MV-4-11 (cell line): ENCODE measurements at regions not wholly inside any gene's neighbourhood (a gene's known extent, or its start where the extent isn't known, plus 50 kb on each side); places are given as distances from the start of the nearest gene placed in this dataset.
"Not testable (repeated sequence)": the region's sequence is repeated elsewhere in the genome, so short reads cannot be mapped to it uniquely, and the experiment has no call there.

ENCODE experiments used
- DNase-seq: peaks from one replicate; lab custom pipeline; 2025; lab: John Stamatoyannopoulos, UW

DNA sequence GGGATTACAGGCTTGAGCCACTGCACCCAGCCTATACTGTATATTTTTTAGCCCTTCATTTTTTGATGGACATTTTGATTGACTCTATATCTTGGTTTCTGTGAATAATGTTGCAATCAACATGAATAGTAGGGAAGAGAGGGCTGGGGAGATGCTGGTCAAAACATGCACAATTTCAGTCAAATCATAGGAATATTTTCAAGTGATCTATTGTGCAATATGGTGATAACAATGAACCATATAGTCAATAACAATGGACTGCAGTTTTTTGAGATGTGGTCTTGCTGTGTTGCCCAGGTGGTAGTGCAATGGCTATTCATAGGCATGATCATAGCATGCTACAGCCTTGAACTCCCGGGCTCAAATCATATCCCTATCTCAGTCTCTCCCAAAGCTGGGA lies 264.7 kb upstream of the TMEFF2 start:
- no peak for DNase-seq

GRCh38 chr2:192448881-192449280 lies 254.1 kb upstream of the TMEFF2 start:
- no peak for DNase-seq

DNA sequence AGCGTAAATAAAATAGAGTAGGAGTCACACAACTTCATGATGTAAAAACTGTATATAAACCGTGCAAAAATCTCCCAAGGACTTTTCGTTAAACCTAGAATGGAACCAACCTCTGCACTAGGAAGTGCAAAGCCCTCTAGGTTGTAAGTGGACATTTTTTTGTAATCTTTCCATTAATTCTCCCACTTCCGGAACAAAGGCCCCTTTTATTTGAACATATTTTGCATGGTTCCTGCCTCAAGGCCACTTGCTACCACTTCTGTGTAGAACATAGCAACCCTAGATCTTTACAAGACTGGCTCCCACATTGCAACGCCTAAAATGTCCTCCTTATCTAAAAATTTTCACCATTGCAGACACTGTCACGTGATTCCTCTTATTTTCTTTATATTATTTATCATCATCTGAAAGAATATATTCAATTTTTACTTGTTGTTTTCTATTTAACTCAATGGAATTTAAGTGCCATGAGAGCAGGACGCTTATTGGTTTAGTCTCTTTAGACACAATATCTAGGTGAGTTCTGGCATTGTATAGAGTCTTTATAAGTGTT lies 249.6 kb upstream of the TMEFF2 start:
- DNase-seq, result no peak

DNA sequence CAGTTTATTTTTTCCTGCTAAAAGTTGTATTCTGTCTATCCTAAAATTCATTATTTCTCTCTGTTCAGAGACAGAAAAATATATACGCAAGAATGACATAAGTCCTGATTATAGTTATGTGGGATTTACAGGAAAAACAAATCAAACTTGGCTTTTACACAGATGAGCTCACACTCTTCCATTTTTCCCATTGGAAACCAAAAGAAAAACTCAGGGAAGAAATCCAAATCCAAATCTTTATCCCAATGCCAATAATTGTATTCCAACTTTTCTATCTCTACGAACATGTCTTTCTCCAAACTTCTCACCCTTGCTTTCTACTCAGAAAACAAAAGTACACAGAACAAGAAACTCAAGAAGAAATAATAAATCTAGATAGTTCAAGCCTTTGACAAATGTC lies 249.1 kb upstream of the TMEFF2 start:
- DNase-seq, result no peak

- DNase-seq, result no peak
Observed at GRCh38 chr2:192438239-192438638, 243.5 kb upstream of the TMEFF2 start.

- no peak for DNase-seq
Observed at GRCh38 chr2:192437653-192438052, 242.9 kb upstream of the TMEFF2 start.

DNA sequence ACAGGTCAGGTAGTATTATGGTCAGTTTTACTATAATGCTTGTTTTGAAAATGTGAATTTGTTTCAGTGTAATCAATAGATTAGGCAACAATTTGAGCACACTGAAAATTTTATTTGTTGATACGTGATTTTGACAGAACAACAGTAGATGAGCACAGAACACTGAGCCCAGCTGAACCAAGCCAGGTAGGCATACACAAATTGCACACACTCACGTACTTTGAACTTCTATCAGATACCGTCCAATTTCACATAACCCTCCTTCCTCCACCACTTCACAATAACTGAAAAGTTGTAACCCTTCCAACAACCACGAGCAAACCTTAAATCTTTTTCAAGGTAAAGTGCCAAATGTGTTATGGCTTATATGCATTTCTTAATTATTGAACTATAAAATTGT lies 229.5 kb upstream of the TMEFF2 start:
- DNase-seq, result no peak

DNA sequence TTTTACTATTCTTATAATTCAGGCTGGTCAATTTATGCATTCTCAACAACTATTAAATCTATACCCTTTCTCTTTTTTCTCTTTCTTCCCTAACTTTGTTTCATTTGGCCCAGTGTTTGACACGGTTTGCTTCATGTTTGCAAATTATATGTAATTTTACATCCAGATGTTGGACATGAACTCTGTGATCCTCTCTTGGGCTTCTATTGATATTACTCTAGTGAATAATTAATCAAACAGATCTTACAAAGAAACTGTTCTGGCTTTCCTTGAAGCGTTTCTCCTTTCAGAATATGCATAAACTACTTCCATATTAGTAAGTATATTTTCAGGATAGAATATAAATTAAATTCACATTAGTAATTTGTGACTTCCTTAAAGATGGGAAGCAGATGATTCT lies 225.1 kb upstream of the TMEFF2 start:
- no peak for DNase-seq

DNA sequence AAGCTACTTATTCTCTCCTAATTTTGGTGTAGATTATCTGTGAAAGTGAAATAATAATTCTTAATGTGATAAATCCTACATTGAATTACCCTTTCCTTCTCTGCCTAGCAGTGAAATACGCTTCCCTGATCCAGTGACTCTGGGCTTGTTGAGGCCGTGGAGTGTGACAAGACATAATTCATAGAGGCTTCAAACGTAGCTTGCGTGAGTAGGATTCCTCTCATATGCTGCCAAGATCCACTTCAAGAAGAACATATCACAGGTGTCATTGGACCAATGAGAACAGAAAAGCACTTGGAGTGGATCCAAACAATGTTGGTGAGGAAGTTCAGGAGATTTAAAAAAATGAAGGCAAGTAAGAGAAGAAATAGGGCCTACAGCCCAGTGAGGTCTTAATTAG lies 221.3 kb upstream of the TMEFF2 start:
- DNase-seq, result no peak

DNA sequence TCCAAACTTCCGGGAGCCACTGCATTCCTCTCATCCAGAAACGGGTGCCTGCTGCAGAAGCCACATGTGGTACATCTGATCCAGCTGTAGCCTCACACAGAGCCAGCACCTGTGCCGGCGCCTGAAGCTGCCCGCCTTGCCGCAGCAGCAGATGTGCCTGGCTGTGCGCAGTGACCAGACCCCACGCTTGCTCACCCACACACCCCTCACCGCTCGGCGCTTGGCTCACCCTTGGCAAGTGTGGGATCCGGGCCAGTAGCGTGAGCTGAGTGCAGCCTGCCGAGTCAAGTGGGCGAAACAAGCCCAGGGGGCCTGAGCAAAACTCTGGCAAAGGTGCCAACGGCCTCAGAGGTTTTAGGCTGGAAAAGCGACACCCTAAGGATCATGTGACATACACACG lies 220.1 kb upstream of the TMEFF2 start:
- no peak for DNase-seq

GRCh38 chr2:192413812-192414681 lies 219.3 kb upstream of the TMEFF2 start:
- DNase-seq, result no peak

DNA sequence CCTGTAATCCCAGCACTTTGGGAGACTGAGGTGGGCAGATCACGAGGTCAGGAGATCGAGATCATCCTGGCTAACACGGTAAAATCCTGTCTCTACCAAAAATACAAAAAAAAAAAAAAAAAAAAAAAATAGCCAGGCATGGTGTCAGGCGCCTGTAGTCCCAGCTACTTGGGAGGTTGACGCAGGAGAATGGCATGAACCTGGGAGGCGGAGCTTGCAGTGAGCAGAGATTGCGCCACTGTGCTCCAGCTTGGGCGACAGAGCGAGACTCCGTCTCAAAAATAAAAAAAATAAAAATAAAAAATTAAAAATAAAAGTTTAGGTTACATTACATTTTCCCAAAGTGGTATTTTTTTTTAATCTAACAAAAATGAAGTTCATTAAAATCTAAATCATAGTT lies 218.1 kb upstream of the TMEFF2 start:
- not testable (repeated sequence) for DNase-seq

DNA sequence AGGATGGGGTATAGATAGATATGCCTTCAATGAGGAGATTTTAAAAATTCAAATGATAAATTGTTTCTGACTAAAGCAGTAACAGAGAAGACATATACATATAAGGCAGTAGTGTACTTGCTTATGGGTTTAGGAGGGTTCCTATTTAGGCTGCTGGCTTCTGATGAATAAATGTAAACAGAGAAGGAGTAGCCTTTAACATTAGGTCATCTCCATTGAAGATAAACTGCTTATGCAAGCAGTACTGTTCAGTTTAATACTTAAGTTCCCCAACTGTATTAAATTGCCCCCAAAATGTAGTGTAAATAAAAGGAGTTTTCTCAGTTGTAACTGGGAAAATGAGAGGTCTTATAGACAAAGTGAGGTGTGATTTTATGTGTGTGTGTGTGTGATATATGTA lies 217.7 kb upstream of the TMEFF2 start:
- no peak for DNase-seq

DNA sequence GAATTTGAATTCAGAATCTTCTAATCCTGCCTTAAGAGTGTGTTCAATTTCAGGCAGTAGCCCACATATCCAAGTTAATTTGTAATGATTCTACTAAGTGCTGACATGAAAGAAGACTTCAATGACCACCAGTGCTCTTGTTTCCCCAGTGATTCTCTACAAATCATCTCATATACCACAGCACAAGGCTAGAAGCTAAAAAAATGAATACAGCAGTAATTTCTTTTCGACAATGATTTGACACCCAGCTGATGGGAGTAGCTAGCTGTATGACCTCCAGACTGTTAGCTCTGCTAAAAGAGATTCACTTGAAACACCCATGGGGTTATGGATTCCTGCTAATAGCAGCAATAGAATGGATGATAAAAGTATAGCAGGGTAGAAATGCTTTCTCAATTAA lies 217.0 kb upstream of the TMEFF2 start:
- no peak for DNase-seq

- no peak for DNase-seq
Observed at GRCh38 chr2:192410319-192410718, 215.6 kb upstream of the TMEFF2 start.

- DNase-seq, result no peak
Observed at GRCh38 chr2:192407692-192408091, 213.0 kb upstream of the TMEFF2 start.

- DNase-seq, result no peak
Observed at GRCh38 chr2:192398236-192398635, 203.5 kb upstream of the TMEFF2 start.

DNA sequence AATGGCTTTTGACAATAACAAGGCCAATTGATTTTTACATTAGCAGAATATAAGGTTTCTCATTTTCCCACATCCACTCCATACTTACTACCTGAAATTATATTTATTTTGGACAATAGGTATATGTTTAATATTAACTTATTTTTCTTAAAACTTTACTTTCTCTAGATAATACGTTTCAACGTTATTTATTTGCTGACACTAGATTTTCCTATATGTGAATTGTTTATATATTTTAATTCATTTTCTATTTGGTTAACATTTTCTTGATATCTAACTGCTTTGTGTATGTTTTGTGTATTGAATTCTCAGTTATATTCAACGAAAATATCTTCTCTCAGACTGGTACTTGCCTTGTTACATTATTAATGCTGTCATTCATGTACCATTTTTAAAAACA lies 199.9 kb upstream of the TMEFF2 start:
- DNase-seq, result no peak

- no peak for DNase-seq
Observed at GRCh38 chr2:192391041-192391440, 196.3 kb upstream of the TMEFF2 start.

DNA sequence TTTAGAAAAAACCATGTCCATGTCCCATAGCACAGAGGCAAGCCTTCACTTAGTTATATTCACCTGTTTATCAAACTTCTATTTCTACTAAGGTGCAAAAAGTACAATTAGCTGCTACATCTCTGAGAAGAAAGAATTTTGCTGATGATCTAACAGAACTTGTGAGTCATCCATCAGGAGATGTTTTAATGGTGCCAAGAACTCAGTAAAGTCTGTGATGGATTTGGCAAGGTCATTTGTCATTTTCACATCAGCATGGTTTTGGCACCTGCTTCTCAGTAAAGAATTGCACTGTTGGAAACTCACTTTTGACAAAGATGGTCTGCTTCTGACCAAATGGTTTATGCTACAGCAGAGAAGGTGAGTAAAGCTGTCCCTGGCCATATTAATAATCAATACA lies 195.7 kb upstream of the TMEFF2 start:
- no peak for DNase-seq

GRCh38 chr2:192384191-192384590 lies 189.5 kb upstream of the TMEFF2 start:
- DNase-seq, result not testable (repeated sequence)

DNA sequence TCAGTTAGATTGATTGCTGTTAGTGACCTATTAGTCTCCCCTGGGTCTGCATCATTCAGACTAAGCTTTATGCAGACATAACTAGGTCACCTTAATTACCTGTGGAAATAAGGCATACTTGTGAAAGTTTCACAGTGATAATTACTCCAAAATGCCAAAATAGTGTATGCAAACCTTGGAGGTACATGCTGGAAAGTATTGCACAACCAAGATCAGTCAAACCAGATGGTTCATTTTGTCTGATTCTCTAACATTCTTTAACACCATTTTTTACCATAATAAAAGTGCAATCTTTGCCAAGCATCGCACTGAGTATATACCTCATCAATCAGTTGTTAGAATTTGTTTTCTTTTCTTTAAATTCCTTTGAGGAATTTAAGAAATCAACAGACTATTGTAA lies 186.3 kb upstream of the TMEFF2 start:
- DNase-seq, result no peak

DNA sequence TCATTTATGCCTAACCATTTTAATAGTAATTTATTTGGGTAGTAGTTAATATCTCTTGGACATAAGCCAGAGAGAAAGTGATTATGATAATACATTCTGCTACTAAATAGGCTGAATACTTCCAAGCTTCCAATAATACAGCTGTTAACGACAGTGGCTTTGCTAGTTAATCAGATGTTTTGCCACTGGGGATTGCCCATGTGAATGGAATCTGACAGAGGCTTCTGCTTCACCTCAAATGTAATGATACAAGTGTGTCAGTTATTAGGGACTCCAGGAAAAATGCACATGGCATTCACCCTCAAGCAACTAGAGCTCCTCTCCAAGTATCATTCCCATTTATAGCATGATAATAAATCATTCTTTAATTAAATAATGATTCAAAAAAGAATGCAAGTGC lies 185.0 kb upstream of the TMEFF2 start:
- DNase-seq, result no peak

DNA sequence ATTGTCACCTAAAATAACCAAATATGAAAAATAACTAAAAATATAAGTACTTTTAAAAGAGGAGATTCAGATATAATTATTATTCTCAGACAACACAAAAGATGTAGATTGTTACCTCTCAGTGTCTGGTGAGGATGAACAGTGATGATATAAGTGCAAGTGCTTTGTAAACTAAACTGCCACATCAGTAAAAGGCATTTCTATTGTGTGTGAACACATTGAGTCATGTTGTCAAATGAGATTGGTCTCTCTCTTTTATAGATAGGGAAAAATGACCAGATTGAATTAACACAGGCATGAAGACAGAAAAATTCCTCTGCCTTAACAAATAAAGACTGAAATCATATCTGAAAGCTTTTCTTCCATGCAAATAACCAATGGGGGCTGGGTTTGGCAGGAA lies 182.4 kb upstream of the TMEFF2 start:
- no peak for DNase-seq
